Panc1 (cell line): ENCODE measurements at regions not wholly inside any gene's neighbourhood (a gene's known extent, or its start where the extent isn't known, plus 50 kb on each side); places are given as distances from the start of the nearest gene placed in this dataset.

ENCODE experiments used
- ATAC-seq: fragments of 200-7000 bp; cut with Tn5 transposase; 2 replicates; pipeline ENCODE4 v1.9.1; 2020; ENCODE audit warnings: mild to moderate bottlenecking, moderate library complexity
- BruUV-seq: library from RNA; stranded (reverse); fragments of 400-500 nt; replicated peaks from 2 replicates; lab custom pipeline; 2021; lab: Mats Ljungman, UMichigan
- CTCF ChIA-PET: fragments of 300-600 bp; sonication (Branson Sonifier 250); formaldehyde crosslinking; loops from one replicate; lab custom pipeline; 2022; ENCODE audit warnings: antibody characterized with exemption; lab: Charles Lee
- POLR2A ChIA-PET: fragments of 300-600 bp; sonication (Branson Sonifier 250); formaldehyde crosslinking; loops from one replicate; lab custom pipeline; 2022; ENCODE audit warnings: antibody characterized with exemption; lab: Charles Lee
- DNase-seq: peaks from one replicate; pipeline ENCODE4 v3.0.0-alpha.2; 2010; ENCODE audit warnings: low read depth, low spot score
- H3K27ac ChIP-seq: 2 replicates; pipeline ENCODE4 v1.5.1; 2011; ENCODE audit warnings: mild to moderate bottlenecking, low read length, inconsistent platforms
- H3K27me3 ChIP-seq: fragments of 200-500 bp; sonication (Bioruptor generic); 2 replicates; pipeline ENCODE4 v1.6.0; 2014; ENCODE audit warnings: low read length, inconsistent platforms; ENCODE audit not compliant: control insufficient read depth, insufficient read depth
- H3K36me3 ChIP-seq: fragments of 200-500 bp; sonication (Bioruptor generic); 2 replicates; pipeline ENCODE4 v1.5.1; 2014; ENCODE audit warnings: inconsistent platforms, mild to moderate bottlenecking, low read length, moderate library complexity; ENCODE audit not compliant: control insufficient read depth, insufficient read depth
- H3K4me1 ChIP-seq: 2 replicates; pipeline ENCODE4 v1.5.1; 2011; ENCODE audit warnings: inconsistent platforms, mild to moderate bottlenecking, low read length, moderate library complexity; ENCODE audit not compliant: control insufficient read depth, insufficient read depth
- H3K4me3 ChIP-seq, 2 experiments: 2 replicates each; pipeline ENCODE4 v1.5.1; 2011 to 2012; ENCODE audit warnings: low read depth in 2 of 2, low read length in 2 of 2, mild to moderate bottlenecking in 2 of 2, inconsistent platforms in 1 of 2, moderate library complexity in 1 of 2
- H3K9me3 ChIP-seq: fragments of 200-500 bp; sonication (Bioruptor generic); 2 replicates; pipeline ENCODE4 v1.5.1; 2014; ENCODE audit warnings: low read depth, mild to moderate bottlenecking, inconsistent platforms, low read length, moderate library complexity; ENCODE audit not compliant: control insufficient read depth, insufficient read depth
- POLR2AphosphoS5 ChIP-seq: IDR thresholded peaks from 2 replicates; pipeline ENCODE4 v1.6.1; 2012; ENCODE audit warnings: mild to moderate bottlenecking, low read depth, low read length, moderate library complexity
- REST ChIP-seq, 2 experiments: IDR thresholded peaks; 2 replicates each; pipeline ENCODE4 v1.6.1; 2011 to 2012; ENCODE audit warnings: low read depth in 2 of 2, control low read depth in 1 of 2, low read length in 1 of 2, mild to moderate bottlenecking in 1 of 2, moderate library complexity in 1 of 2; ENCODE audit not compliant: insufficient read depth in 1 of 2
- SIN3A ChIP-seq: IDR thresholded peaks from 2 replicates; pipeline ENCODE4 v1.6.1; 2012; ENCODE audit warnings: low read depth, mild to moderate bottlenecking, low read length, moderate library complexity, borderline replicate concordance; ENCODE audit not compliant: insufficient read depth
- TCF7L2 ChIP-seq: IDR thresholded peaks from 2 replicates; pipeline ENCODE4 v1.6.1; 2011; ENCODE audit warnings: mild to moderate bottlenecking, low read depth, low read length, inconsistent platforms
- in situ Hi-C: cut with HindIII; loops from 2 replicates; pipeline ENCODE4 v1.10.0; 2016; ENCODE audit warnings: low sequenced_read_pairs, low pct_unique_long_range_greater_than_20kb
- intact Hi-C: fragments of 100-400 bp; cut with micrococcal nuclease; formaldehyde crosslinking; loops from one replicate; pipeline ENCODE4 v1.10.0; 2022; ENCODE audit not compliant: unreplicated experiment
- TF ChIP-seq, protein P1 (sequence below): fragments of 450-650 bp; IDR thresholded peaks from 2 replicates; pipeline ENCODE4 v1.5.1; 2017; ENCODE audit warnings: mild to moderate bottlenecking

GRCh38 chr14:104521816-104522745, 57.5 kb upstream of the C14orf180 start:
- H3K4me3 ChIP-seq: no peak overlapping the region
- BruUV-seq: no TSS peak
- H3K4me1 ChIP-seq: no peaks in the 10 kb centered on the region
- no peaks in the 10 kb centered on the region for H3K27me3 ChIP-seq
- H3K9me3 ChIP-seq: no peaks in the 10 kb centered on the region
- TF ChIP-seq SIN3A (no peak), TCF7L2 (no peak), REST (IDR thresholded peaks at IDR 0.05; ENCODE audit: insufficient read depth in 1 of 2, low read depth in 2 of 2, low read length in 1 of 2) (no peak), POLR2AphosphoS5 (no peak)
- TF ChIP-seq, protein P1, sequence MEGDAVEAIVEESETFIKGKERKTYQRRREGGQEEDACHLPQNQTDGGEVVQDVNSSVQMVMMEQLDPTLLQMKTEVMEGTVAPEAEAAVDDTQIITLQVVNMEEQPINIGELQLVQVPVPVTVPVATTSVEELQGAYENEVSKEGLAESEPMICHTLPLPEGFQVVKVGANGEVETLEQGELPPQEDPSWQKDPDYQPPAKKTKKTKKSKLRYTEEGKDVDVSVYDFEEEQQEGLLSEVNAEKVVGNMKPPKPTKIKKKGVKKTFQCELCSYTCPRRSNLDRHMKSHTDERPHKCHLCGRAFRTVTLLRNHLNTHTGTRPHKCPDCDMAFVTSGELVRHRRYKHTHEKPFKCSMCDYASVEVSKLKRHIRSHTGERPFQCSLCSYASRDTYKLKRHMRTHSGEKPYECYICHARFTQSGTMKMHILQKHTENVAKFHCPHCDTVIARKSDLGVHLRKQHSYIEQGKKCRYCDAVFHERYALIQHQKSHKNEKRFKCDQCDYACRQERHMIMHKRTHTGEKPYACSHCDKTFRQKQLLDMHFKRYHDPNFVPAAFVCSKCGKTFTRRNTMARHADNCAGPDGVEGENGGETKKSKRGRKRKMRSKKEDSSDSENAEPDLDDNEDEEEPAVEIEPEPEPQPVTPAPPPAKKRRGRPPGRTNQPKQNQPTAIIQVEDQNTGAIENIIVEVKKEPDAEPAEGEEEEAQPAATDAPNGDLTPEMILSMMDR: no peak
- in situ Hi-C loops: no loop called here
- ChIA-PET POLR2A (no interaction called here), CTCF (no interaction called here)
- no peak overlapping the region for H3K27ac ChIP-seq
- no peak for ATAC-seq
- no peak for DNase-seq
- intact Hi-C loops: no loop called here
- H3K36me3 ChIP-seq: no peaks in the 10 kb centered on the region

DNA sequence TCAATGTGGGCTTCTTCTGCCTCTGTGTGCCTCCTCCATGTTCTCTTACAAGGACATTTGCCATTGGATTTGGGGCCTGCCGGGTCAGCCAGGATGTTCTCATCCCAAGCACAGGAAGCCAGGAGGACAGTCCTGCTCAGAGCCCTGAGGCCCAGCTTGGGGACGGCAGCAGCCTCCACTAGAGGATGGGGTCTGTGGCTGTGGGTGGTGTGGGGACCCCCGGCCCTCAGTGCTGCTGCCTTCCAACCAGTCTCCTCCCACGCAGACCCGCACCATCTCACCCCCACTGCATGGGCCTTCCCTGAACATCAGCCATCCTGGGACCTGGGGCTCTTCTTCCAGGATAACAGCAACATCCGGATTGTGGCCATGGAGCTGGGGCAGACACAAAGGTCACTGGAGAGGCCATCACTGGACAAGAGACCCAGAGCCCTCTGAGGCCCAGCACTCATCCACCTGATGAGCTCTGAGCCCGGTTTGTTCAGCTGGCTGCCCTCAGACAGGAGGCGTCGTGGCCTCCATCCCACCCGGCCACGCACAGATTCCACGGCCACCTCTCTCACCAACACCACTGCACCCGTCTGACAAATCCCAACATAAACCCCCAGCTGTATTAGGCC, 56.5 kb upstream of the C14orf180 start:
- no TSS peak for BruUV-seq
- Histone ChIP-seq H3K9me3 (no peaks in the 10 kb centered on the region), H3K36me3 (no peaks in the 10 kb centered on the region), H3K4me1 (no peaks in the 10 kb centered on the region), H3K27me3 (no peaks in the 10 kb centered on the region), H3K4me3 (no peak overlapping the region), H3K27ac (no peak overlapping the region)
- DNase-seq (no peak), ATAC-seq (no peak)
- intact Hi-C loops: no loop called here
- ChIA-PET POLR2A (no interaction called here), CTCF (no interaction called here)
- in situ Hi-C loops: no loop called here
- no peak for TF ChIP-seq REST (IDR thresholded peaks at IDR 0.05; ENCODE audit: insufficient read depth in 1 of 2, low read depth in 2 of 2, low read length in 1 of 2)
- TF ChIP-seq, protein P1: no peak
- TF ChIP-seq POLR2AphosphoS5: no peak
- TF ChIP-seq TCF7L2: no peak
- no peak for TF ChIP-seq SIN3A
